Uterus (tissue), 2 donors: ENCODE measurements at regions not wholly inside any gene's neighbourhood (a gene's known extent, or its start where the extent isn't known, plus 50 kb on each side); places are given as distances from the start of the nearest gene placed in this dataset.

Experiments used
- POLR2A ChIP-seq, 2 donors: fragments of 450-650 bp; IDR thresholded peaks; one replicate each; pipeline ENCODE4 v1.6.1; 2016; ENCODE audit warnings: antibody characterized with exemption in 2 of 2, mild to moderate bottlenecking in 1 of 2, moderate library complexity in 1 of 2
- TF ChIP-seq, protein P1 (sequence below), 4 experiments: fragments of 200-600 bp in 2 of 4; fragments of 450-650 bp in 2 of 4; sonication (generic) in 2 of 4; IDR thresholded peaks; one replicate each; pipeline ENCODE4 v1.5.1; 2016 to 2019; ENCODE audit warnings: antibody characterized with exemption in 4 of 4, mild to moderate bottlenecking in 2 of 4, moderate library complexity in 1 of 4

DNA sequence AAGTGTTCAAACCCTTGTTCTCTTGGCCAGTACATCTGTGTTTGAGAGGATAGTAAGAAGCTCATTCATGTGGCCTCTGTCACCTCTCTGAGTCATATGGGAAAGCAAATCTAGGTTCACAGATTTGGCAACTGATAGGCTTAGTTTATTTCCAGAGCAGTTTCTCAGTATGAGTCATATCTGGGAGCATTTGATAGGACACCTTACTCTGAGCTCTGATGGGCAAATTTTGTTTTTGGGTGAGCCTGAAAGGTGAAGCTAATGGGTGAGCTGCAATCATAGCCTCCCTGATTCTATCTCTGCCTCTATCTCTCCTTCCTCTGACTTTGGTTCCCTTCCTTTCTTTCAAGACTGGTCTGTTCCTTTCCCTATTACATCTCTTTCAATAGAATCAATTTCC, 134.4 kb downstream of the S1PR1 start:
- TF ChIP-seq, protein P1, sequence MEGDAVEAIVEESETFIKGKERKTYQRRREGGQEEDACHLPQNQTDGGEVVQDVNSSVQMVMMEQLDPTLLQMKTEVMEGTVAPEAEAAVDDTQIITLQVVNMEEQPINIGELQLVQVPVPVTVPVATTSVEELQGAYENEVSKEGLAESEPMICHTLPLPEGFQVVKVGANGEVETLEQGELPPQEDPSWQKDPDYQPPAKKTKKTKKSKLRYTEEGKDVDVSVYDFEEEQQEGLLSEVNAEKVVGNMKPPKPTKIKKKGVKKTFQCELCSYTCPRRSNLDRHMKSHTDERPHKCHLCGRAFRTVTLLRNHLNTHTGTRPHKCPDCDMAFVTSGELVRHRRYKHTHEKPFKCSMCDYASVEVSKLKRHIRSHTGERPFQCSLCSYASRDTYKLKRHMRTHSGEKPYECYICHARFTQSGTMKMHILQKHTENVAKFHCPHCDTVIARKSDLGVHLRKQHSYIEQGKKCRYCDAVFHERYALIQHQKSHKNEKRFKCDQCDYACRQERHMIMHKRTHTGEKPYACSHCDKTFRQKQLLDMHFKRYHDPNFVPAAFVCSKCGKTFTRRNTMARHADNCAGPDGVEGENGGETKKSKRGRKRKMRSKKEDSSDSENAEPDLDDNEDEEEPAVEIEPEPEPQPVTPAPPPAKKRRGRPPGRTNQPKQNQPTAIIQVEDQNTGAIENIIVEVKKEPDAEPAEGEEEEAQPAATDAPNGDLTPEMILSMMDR (IDR thresholded peaks at IDR 0.05): no peak
- TF ChIP-seq POLR2A (IDR thresholded peaks at IDR 0.05): no peak
